ENCODE measurements at regions not wholly inside any gene's neighbourhood (a gene's known extent, or its start where the extent isn't known, plus 50 kb on each side); places are given as distances from the start of the nearest gene placed in this dataset.

- H3K4me3 Mint-ChIP-seq (ENCODE audit: unreplicated experiment) = no peak overlapping the region
These were observed 541.3 kb upstream of the TENM3 start for GRCh38 chr4:181701894-181702293.

GRCh38 chr4:181702864-181703495, 540.2 kb upstream of the TENM3 start:
- Mint-ChIP-seq H3K27me3 (ENCODE audit: low read depth, unreplicated experiment) (no peaks in the 10 kb centered on the region), H3K4me1 (ENCODE audit: low read depth, unreplicated experiment) (no peaks in the 10 kb centered on the region), H3K9me3 (ENCODE audit: unreplicated experiment) (no peaks in the 10 kb centered on the region), H3K4me3 (ENCODE audit: unreplicated experiment) (no peak overlapping the region), H3K27ac (ENCODE audit: unreplicated experiment) (no peak overlapping the region), H3K36me3 (ENCODE audit: low read depth, unreplicated experiment) (no peaks in the 10 kb centered on the region)
- no peaks in the 10 kb centered on the region for H4K20me1 ChIP-seq (ENCODE audit: insufficient read depth, low read length)
- H3K4me3 ChIP-seq (ENCODE audit: insufficient read depth, low read depth, low read length) = no peak overlapping the region
- DNase-seq (ENCODE audit: low read depth) (no peak), FAIRE-seq (no peak)
- no peaks in the 10 kb centered on the region for H3K9me3 ChIP-seq (ENCODE audit: insufficient read depth, low read depth, low read length)
- no peak overlapping the region for H2AFZ ChIP-seq (ENCODE audit: low read depth, low read length)
- H3K4me1 ChIP-seq (ENCODE audit: insufficient read depth, low read length) = no peaks in the 10 kb centered on the region
- no peak overlapping the region for H3K9ac ChIP-seq (ENCODE audit: low read length)
- no peaks in the 10 kb centered on the region for H3K36me3 ChIP-seq (ENCODE audit: insufficient read depth, low read length)
- no peak overlapping the region for H3K4me2 ChIP-seq (ENCODE audit: low read length)
- no peak overlapping the region for H3K27ac ChIP-seq (ENCODE audit: low read depth, low read length)
- no peaks in the 10 kb centered on the region for H3K27me3 ChIP-seq (ENCODE audit: insufficient read depth, low read length)
- H3K79me2 ChIP-seq (ENCODE audit: insufficient read depth, low read length) = no peaks in the 10 kb centered on the region
- TF ChIP-seq CTCF (IDR thresholded peaks at IDR 0.05; ENCODE audit: insufficient read depth, low read depth, low read length) (no peak), EZH2 (IDR thresholded peaks at IDR 0.05; ENCODE audit: insufficient read depth, low read length) (no peak)

More at GRCh38 chr4:181701894-181702293, 541.3 kb upstream of the TENM3 start:
- H3K36me3 Mint-ChIP-seq (ENCODE audit: low read depth, unreplicated experiment) = no peaks in the 10 kb centered on the region
- no peak for TF ChIP-seq EZH2 (IDR thresholded peaks at IDR 0.05; ENCODE audit: insufficient read depth, low read length)
- TF ChIP-seq CTCF (IDR thresholded peaks at IDR 0.05; ENCODE audit: insufficient read depth, low read depth, low read length) = no peak
- H3K4me1 ChIP-seq (ENCODE audit: insufficient read depth, low read length) = no peaks in the 10 kb centered on the region
- H3K9me3 ChIP-seq (ENCODE audit: insufficient read depth, low read depth, low read length) = no peaks in the 10 kb centered on the region
- no peak overlapping the region for H3K9ac ChIP-seq (ENCODE audit: low read length)
- no peaks in the 10 kb centered on the region for H3K79me2 ChIP-seq (ENCODE audit: insufficient read depth, low read length)
- no peak for FAIRE-seq
- no peak overlapping the region for H3K27ac Mint-ChIP-seq (ENCODE audit: unreplicated experiment)
- H3K9me3 Mint-ChIP-seq (ENCODE audit: unreplicated experiment) = no peaks in the 10 kb centered on the region
- no peak overlapping the region for H3K27ac ChIP-seq (ENCODE audit: low read depth, low read length)
- H3K4me1 Mint-ChIP-seq (ENCODE audit: low read depth, unreplicated experiment) = no peaks in the 10 kb centered on the region
- no peak for DNase-seq (ENCODE audit: low read depth)
- H3K27me3 ChIP-seq (ENCODE audit: insufficient read depth, low read length) = no peaks in the 10 kb centered on the region
- H3K4me2 ChIP-seq (ENCODE audit: low read length) = no peak overlapping the region
- H3K36me3 ChIP-seq (ENCODE audit: insufficient read depth, low read length) = no peaks in the 10 kb centered on the region
- H3K4me3 ChIP-seq (ENCODE audit: insufficient read depth, low read depth, low read length) = no peak overlapping the region
- H3K27me3 Mint-ChIP-seq (ENCODE audit: low read depth, unreplicated experiment) = no peaks in the 10 kb centered on the region
- H4K20me1 ChIP-seq (ENCODE audit: insufficient read depth, low read length) = no peaks in the 10 kb centered on the region
- peak overlapping the region; percentile 24 for H2AFZ ChIP-seq (ENCODE audit: low read depth, low read length)

DNA sequence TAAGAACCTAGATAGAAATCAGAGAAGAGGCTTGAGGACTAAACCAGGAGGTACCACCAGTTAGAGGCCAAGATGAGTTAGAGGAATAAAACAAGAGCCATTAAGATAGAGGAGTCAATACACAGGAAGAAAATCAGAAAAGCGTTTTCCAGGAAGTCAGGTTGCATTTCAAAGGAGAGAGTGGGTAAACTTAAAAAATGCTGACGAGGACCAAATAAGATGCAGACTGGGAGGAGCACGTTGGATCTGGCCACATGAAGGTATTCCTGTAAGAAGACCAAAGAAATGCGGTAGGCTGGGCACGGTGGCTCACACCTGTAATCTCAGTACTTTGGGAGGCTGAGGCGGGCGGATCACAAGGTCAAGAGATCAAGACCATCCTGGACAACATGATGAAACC, 533.1 kb upstream of the TENM3 start:
- Histone ChIP-seq H4K20me1 (ENCODE audit: insufficient read depth, low read length) (no peaks in the 10 kb centered on the region), H3K79me2 (ENCODE audit: insufficient read depth, low read length) (no peaks in the 10 kb centered on the region), H3K27me3 (ENCODE audit: insufficient read depth, low read length) (no peaks in the 10 kb centered on the region), H3K9ac (ENCODE audit: low read length) (no peak overlapping the region), H3K36me3 (ENCODE audit: insufficient read depth, low read length) (no peaks in the 10 kb centered on the region), H2AFZ (ENCODE audit: low read depth, low read length) (no peak overlapping the region), H3K4me1 (ENCODE audit: insufficient read depth, low read length) (no peaks in the 10 kb centered on the region), H3K9me3 (ENCODE audit: insufficient read depth, low read depth, low read length) (no peaks in the 10 kb centered on the region), H3K27ac (ENCODE audit: low read depth, low read length) (no peak overlapping the region), H3K4me2 (ENCODE audit: low read length) (no peak overlapping the region), H3K4me3 (ENCODE audit: insufficient read depth, low read depth, low read length) (no peak overlapping the region)
- no peak for TF ChIP-seq CTCF (IDR thresholded peaks at IDR 0.05; ENCODE audit: insufficient read depth, low read depth, low read length)
- TF ChIP-seq EZH2 (IDR thresholded peaks at IDR 0.05; ENCODE audit: insufficient read depth, low read length) = no peak
- Mint-ChIP-seq H3K27me3 (ENCODE audit: low read depth, unreplicated experiment) (no peaks in the 10 kb centered on the region), H3K4me3 (ENCODE audit: unreplicated experiment) (no peak overlapping the region), H3K9me3 (ENCODE audit: unreplicated experiment) (no peaks in the 10 kb centered on the region), H3K27ac (ENCODE audit: unreplicated experiment) (no peak overlapping the region), H3K36me3 (ENCODE audit: low read depth, unreplicated experiment) (no peaks in the 10 kb centered on the region), H3K4me1 (ENCODE audit: low read depth, unreplicated experiment) (no peaks in the 10 kb centered on the region)
- FAIRE-seq (no peak), DNase-seq (ENCODE audit: low read depth) (no peak)
